PFSK-1 (cell line): ENCODE measurements at regions not wholly inside any gene's neighbourhood (a gene's known extent, or its start where the extent isn't known, plus 50 kb on each side); places are given as distances from the start of the nearest gene placed in this dataset.

Source experiments
- FOXP2 ChIP-seq: optimal IDR thresholded peaks from 2 replicates; pipeline ENCODE3; 2011; ENCODE audit warnings: borderline replicate concordance, control low read depth, inconsistent platforms; ENCODE audit not compliant: insufficient read depth; ENCODE audit errors: extremely low read length, extremely low read depth
- POLR2AphosphoS5 ChIP-seq: IDR thresholded peaks from 2 replicates; pipeline ENCODE4 v1.6.1; 2012; ENCODE audit warnings: low read depth, mild to moderate bottlenecking, control low read depth, low read length, moderate library complexity

- no peak for TF ChIP-seq POLR2AphosphoS5
- no peak for TF ChIP-seq FOXP2
Observed at GRCh38 chr13:38542601-38543000, 144.3 kb upstream of the FREM2 start.
